H1 (cell line): ENCODE measurements at regions not wholly inside any gene's neighbourhood (a gene's known extent, or its start where the extent isn't known, plus 50 kb on each side); places are given as distances from the start of the nearest gene placed in this dataset.

Source experiments
- CTCF ChIA-PET: fragments of 300-600 bp; sonication (Branson Sonifier 250); formaldehyde crosslinking; loops from one replicate; lab custom pipeline; 2021; ENCODE audit not compliant: partially characterized antibody; lab: Charles Lee
- POLR2A ChIA-PET: fragments of 300-600 bp; sonication (Branson Sonifier 250); formaldehyde crosslinking; loops from one replicate; lab custom pipeline; 2021; ENCODE audit warnings: inconsistent platforms; ENCODE audit not compliant: partially characterized antibody; lab: Charles Lee
- DNase-seq, 2 experiments: peaks; one replicate each; pipeline versions ENCODE4 v3.0.0 to v3.0.0-alpha.2; 2010 to 2022; ENCODE audit warnings: low spot score in 2 of 2, low read depth in 1 of 2, mixed read lengths in 1 of 2
- FAIRE-seq: peaks from 2 replicates; lab custom pipeline; 2011; peaks lifted over from hg19 to GRCh38; lab: Jason Lieb, UNC
- H2AFZ ChIP-seq: 2 replicates; pipeline ENCODE4 v1.8.1; 2012; ENCODE audit warnings: low read length, inconsistent platforms
- H2AK5ac ChIP-seq: 2 replicates; pipeline ENCODE4 v1.6.1; 2013; ENCODE audit warnings: low read depth, low read length
- H2BK120ac ChIP-seq: replicated peaks from 2 replicates; pipeline ENCODE3; 2013; ENCODE audit warnings: low read depth, low read length, inconsistent platforms
- H2BK12ac ChIP-seq: 2 replicates; pipeline ENCODE4 v1.6.1; 2013; ENCODE audit warnings: low read depth, low read length
- H2BK15ac ChIP-seq: 2 replicates; pipeline ENCODE4 v1.6.1; 2013; ENCODE audit warnings: low read length
- H2BK20ac ChIP-seq: 2 replicates; pipeline ENCODE4 v1.6.1; 2013; ENCODE audit warnings: low read length
- H2BK5ac ChIP-seq: 2 replicates; pipeline ENCODE4 v1.6.1; 2013; ENCODE audit warnings: low read depth, low read length
- H3K14ac ChIP-seq: 2 replicates; pipeline ENCODE4 v1.6.1; 2013; ENCODE audit warnings: inconsistent platforms; ENCODE audit not compliant: insufficient read length
- H3K18ac ChIP-seq: 2 replicates; pipeline ENCODE4 v1.6.1; 2013; ENCODE audit warnings: low read length; ENCODE audit errors: extremely low read depth
- H3K23ac ChIP-seq: 2 replicates; pipeline ENCODE4 v1.6.1; 2013; ENCODE audit warnings: inconsistent platforms; ENCODE audit not compliant: insufficient read length
- H3K23me2 ChIP-seq: 2 replicates; pipeline ENCODE4 v1.6.1; 2013; ENCODE audit warnings: low read depth, low read length
- H3K27ac ChIP-seq: 2 replicates; pipeline ENCODE4 v1.6.1; 2011; ENCODE audit warnings: low read depth, low read length, inconsistent platforms
- H3K27me3 ChIP-seq, 4 experiments: replicated peaks in 1 of 4; 1 replicate in 1 of 4; 2 replicates in 3 of 4; pipeline versions ENCODE4 v1.6.1 to v1.8.1; 2011 to 2013; ENCODE audit warnings: low read length in 3 of 4, mild to moderate bottlenecking in 3 of 4, inconsistent platforms in 2 of 4, mixed read lengths in 2 of 4, moderate library complexity in 1 of 4; ENCODE audit not compliant: control insufficient read depth in 3 of 4, insufficient read depth in 3 of 4; ENCODE audit errors: extremely low read depth in 1 of 4
- H3K36me3 ChIP-seq, 4 experiments: 2 replicates each; pipeline versions ENCODE4 v1.6.1 to v1.8.1; 2011 to 2013; ENCODE audit warnings: mild to moderate bottlenecking in 4 of 4, low read length in 3 of 4, moderate library complexity in 2 of 4, control low read depth in 1 of 4, inconsistent platforms in 1 of 4; ENCODE audit not compliant: insufficient read depth in 4 of 4, control insufficient read depth in 2 of 4
- H3K4ac ChIP-seq: replicated peaks from 2 replicates; pipeline ENCODE3; 2013; ENCODE audit warnings: low read length, low read depth, mixed read lengths, inconsistent platforms; ENCODE audit not compliant: insufficient read length
- H3K4me1 ChIP-seq, 4 experiments: replicated peaks in 1 of 4; 1 replicate in 1 of 4; 2 replicates in 3 of 4; pipeline versions ENCODE4 v1.6.1 to v1.8.1; 2011 to 2013; ENCODE audit warnings: low read length in 3 of 4, inconsistent platforms in 2 of 4, mixed read lengths in 1 of 4; ENCODE audit not compliant: insufficient read depth in 4 of 4, control insufficient read depth in 3 of 4
- H3K4me2 ChIP-seq, 2 experiments: 2 replicates each; pipeline versions ENCODE4 v1.6.1 to v1.8.1; 2011 to 2013; ENCODE audit warnings: low read depth in 2 of 2, low read length in 2 of 2, control low read depth in 1 of 2, inconsistent platforms in 1 of 2, mild to moderate bottlenecking in 1 of 2; ENCODE audit not compliant: insufficient read depth in 1 of 2
- H3K4me3 ChIP-seq, 4 experiments: fragments of 200-600, 300-600 bp in 1 of 4; sonication (generic), shearing (Covaris generic), sonication (Bioruptor Twin) in 1 of 4; 2 replicates each; pipeline versions ENCODE4 v1.5.1 to v1.8.1; 2011 to 2016; ENCODE audit warnings: low read length in 4 of 4, low read depth in 3 of 4, control low read depth in 2 of 4, inconsistent platforms in 2 of 4, mild to moderate bottlenecking in 2 of 4, mixed read lengths in 1 of 4, moderate library complexity in 1 of 4; ENCODE audit not compliant: insufficient read depth in 2 of 4; ENCODE audit errors: extremely low read depth in 1 of 4
- H3K56ac ChIP-seq: replicated peaks from 2 replicates; pipeline ENCODE3; 2013; ENCODE audit warnings: low read depth, mild to moderate bottlenecking, mixed read lengths, low read length, inconsistent platforms; ENCODE audit not compliant: insufficient read length
- H3K79me1 ChIP-seq: 2 replicates; pipeline ENCODE4 v1.6.1; 2013; ENCODE audit warnings: low read depth, low read length, control low read depth
- H3K79me2 ChIP-seq, 2 experiments: 2 replicates each; pipeline versions ENCODE4 v1.6.1 to v1.8.1; 2012 to 2013; ENCODE audit warnings: low read length in 2 of 2, mild to moderate bottlenecking in 2 of 2, inconsistent platforms in 1 of 2; ENCODE audit not compliant: insufficient read depth in 2 of 2, control insufficient read depth in 1 of 2
- H3K9ac ChIP-seq, 4 experiments: replicated peaks in 1 of 4; 1 replicate in 1 of 4; 2 replicates in 3 of 4; pipeline versions ENCODE4 v1.6.1 to v1.8.1; 2011 to 2013; ENCODE audit warnings: low read depth in 3 of 4, low read length in 3 of 4, control low read depth in 2 of 4, mild to moderate bottlenecking in 2 of 4, moderate library complexity in 2 of 4, inconsistent platforms in 1 of 4; ENCODE audit errors: extremely low read depth in 1 of 4
- H3K9me3 ChIP-seq, 2 experiments: 2 replicates each; pipeline versions ENCODE4 v1.6.1 to v1.8.1; 2012 to 2013; ENCODE audit warnings: mild to moderate bottlenecking in 2 of 2, moderate library complexity in 2 of 2, control low read depth in 1 of 2, inconsistent platforms in 1 of 2, low read depth in 1 of 2, low read length in 1 of 2, mixed read lengths in 1 of 2; ENCODE audit not compliant: insufficient read depth in 2 of 2
- H4K20me1 ChIP-seq, 2 experiments: replicated peaks in 1 of 2; 2 replicates each; pipeline versions ENCODE3 to v1.8.1; 2011 to 2013; ENCODE audit warnings: inconsistent platforms in 2 of 2, low read length in 2 of 2, mild to moderate bottlenecking in 1 of 2; ENCODE audit not compliant: insufficient read depth in 2 of 2, control insufficient read depth in 1 of 2
- H4K5ac ChIP-seq: 2 replicates; pipeline ENCODE4 v1.6.1; 2013; ENCODE audit warnings: low read length, low read depth, mixed read lengths, inconsistent platforms; ENCODE audit not compliant: insufficient read length
- H4K8ac ChIP-seq: 2 replicates; pipeline ENCODE4 v1.8.0; 2013; ENCODE audit warnings: mild to moderate bottlenecking, moderate library complexity, low read length, inconsistent platforms; ENCODE audit not compliant: insufficient read depth; ENCODE audit errors: extremely low read depth
- H4K91ac ChIP-seq: replicated peaks from 2 replicates; pipeline ENCODE3; 2013; ENCODE audit warnings: low read length, mixed read lengths, inconsistent platforms; ENCODE audit not compliant: insufficient read length
- SAP30 ChIP-seq: fragments of 300-600 bp; sonication (generic); IDR thresholded peaks from 2 replicates; pipeline ENCODE4 v1.7.1; 2012; ENCODE audit warnings: low read length, moderate library complexity, mild to moderate bottlenecking, inconsistent platforms; ENCODE audit not compliant: insufficient read depth, insufficient replicate concordance
- WGBS, 2 experiments: shearing (Covaris generic) in 1 of 2; methylation state at CpG; one replicate each; pipeline versions ENCODE4 v1.1.6 to v1.1.7; 2013 to 2015; ENCODE audit warnings: low lambda C conversion rate in 2 of 2, mixed read lengths in 2 of 2, inconsistent platforms in 1 of 2, low coverage in 1 of 2, missing lambda C conversion rate in 1 of 2; ENCODE audit not compliant: insufficient replicate concordance in 2 of 2, insufficient coverage in 1 of 2, insufficient read length in 1 of 2; ENCODE audit errors: extremely low coverage in 1 of 2, missing lambda C conversion rate in 1 of 2; 5-methylcytosine and 5-hydroxymethylcytosine counted together

GRCh38 chr18:78678318-78678695, 301.3 kb upstream of the SALL3 start:
- Histone ChIP-seq H4K8ac (no peak overlapping the region), H2BK120ac (no peak overlapping the region), H2BK15ac (no peak overlapping the region), H2BK20ac (no peak overlapping the region), H2AK5ac (no peak overlapping the region), H3K4me3 (no peak overlapping the region), H3K23ac (no peak overlapping the region), H3K4me2 (no peak overlapping the region), H3K18ac (no peak overlapping the region), H3K9ac (no peak overlapping the region), H3K23me2 (no peaks in the 10 kb centered on the region), H3K79me2 (no peaks in the 10 kb centered on the region), H3K79me1 (no peaks in the 10 kb centered on the region), H3K4ac (no peak overlapping the region), H3K14ac (no peak overlapping the region), H2BK12ac (no peak overlapping the region), H2BK5ac (no peak overlapping the region), H3K36me3 (no peaks in the 10 kb centered on the region), H4K20me1 (no peaks in the 10 kb centered on the region), H3K9me3 (no peaks in the 10 kb centered on the region; a peak in 1 of 4 replicates), H2AFZ (no peak overlapping the region), H3K56ac (no peak overlapping the region), H3K27me3 (no peaks in the 10 kb centered on the region), H3K27ac (no peak overlapping the region), H3K4me1 (no peaks in the 10 kb centered on the region; a peak in 1 of 7 replicates), H4K5ac (no peak overlapping the region), H4K91ac (no peak overlapping the region)
- POLR2A ChIA-PET, result no interaction called here
- 80% methylated on average over 8 of the region's 8 CpGs; no CpG with 5 or more reads in 1 of the 2 experiments for WGBS, 2 experiments
- no peak for FAIRE-seq
- CTCF ChIA-PET, result no interaction called here
- no peak for DNase-seq
- TF ChIP-seq SAP30, result no peak
